Common myeloid progenitor, CD34-positive (primary cell): ENCODE measurements at regions not wholly inside any gene's neighbourhood (a gene's known extent, or its start where the extent isn't known, plus 50 kb on each side); places are given as distances from the start of the nearest gene placed in this dataset.

Experiments
- CTCF ChIA-PET: fragments of 350-600 bp; sonication (Branson Sonifier 250); formaldehyde crosslinking; loops from one replicate; lab custom pipeline; 2021; ENCODE audit warnings: antibody characterized with exemption; lab: Charles Lee
- POLR2A ChIA-PET: fragments of 350-600 bp; sonication (Branson Sonifier 250); formaldehyde crosslinking; loops from one replicate; lab custom pipeline; 2021; ENCODE audit warnings: antibody characterized with exemption; lab: Charles Lee
- DNase-seq, 3 donors: peaks; one replicate each; pipeline versions ENCODE4 v3.0.0 to v3.0.0-alpha.2; 2013
- H3K27ac ChIP-seq, 2 experiments: 1 replicate in 1 of 2; 2 replicates in 1 of 2; pipeline ENCODE4 v1.7.0; 2013; ENCODE audit warnings: inconsistent platforms in 2 of 2, low read length in 2 of 2, mild to moderate bottlenecking in 2 of 2, low read depth in 1 of 2, moderate library complexity in 1 of 2; ENCODE audit not compliant: severe bottlenecking in 2 of 2, insufficient read depth in 1 of 2, poor library complexity in 1 of 2
- H3K27me3 ChIP-seq, 5 experiments: replicated peaks in 2 of 5; 1 replicate in 3 of 5; 2 replicates in 2 of 5; pipeline versions ENCODE4 v1.6.1 to v1.7.0; 2013; ENCODE audit warnings: low read length in 4 of 5, mild to moderate bottlenecking in 2 of 5, moderate library complexity in 2 of 5, inconsistent platforms in 1 of 5; ENCODE audit not compliant: insufficient read depth in 5 of 5, control insufficient read depth in 4 of 5
- H3K36me3 ChIP-seq, 4 experiments: 1 replicate in 2 of 4; 2 replicates in 2 of 4; pipeline versions ENCODE4 v1.6.1 to v1.7.0; 2013; ENCODE audit warnings: low read length in 3 of 4, control low read depth in 1 of 4, mild to moderate bottlenecking in 1 of 4; ENCODE audit not compliant: control insufficient read depth in 4 of 4, insufficient read depth in 4 of 4
- H3K4me1 ChIP-seq, 4 experiments: 1 replicate in 3 of 4; 2 replicates in 1 of 4; pipeline versions ENCODE4 v1.6.1 to v1.7.1; 2013; ENCODE audit warnings: low read length in 3 of 4, mild to moderate bottlenecking in 3 of 4, control low read depth in 1 of 4, inconsistent platforms in 1 of 4, moderate library complexity in 1 of 4; ENCODE audit not compliant: control insufficient read depth in 4 of 4, insufficient read depth in 4 of 4; ENCODE audit errors: control extremely low read depth in 1 of 4
- H3K4me3 ChIP-seq, 7 experiments: 1 replicate in 4 of 7; 2 replicates in 3 of 7; pipeline versions ENCODE4 v1.5.1 to v1.7.0; 2013; ENCODE audit warnings: mild to moderate bottlenecking in 7 of 7, low read length in 6 of 7, moderate library complexity in 6 of 7, inconsistent platforms in 2 of 7, low read depth in 2 of 7, control low read depth in 1 of 7; ENCODE audit not compliant: insufficient read depth in 4 of 7, control insufficient read depth in 1 of 7; ENCODE audit errors: extremely low read depth in 1 of 7
- H3K9me3 ChIP-seq, 5 experiments: 1 replicate in 4 of 5; 2 replicates in 1 of 5; pipeline versions ENCODE4 v1.6.1 to v1.7.1; 2013; ENCODE audit warnings: low read length in 4 of 5, mild to moderate bottlenecking in 2 of 5, inconsistent platforms in 1 of 5, low read depth in 1 of 5, moderate library complexity in 1 of 5; ENCODE audit not compliant: control insufficient read depth in 4 of 5, insufficient read depth in 2 of 5; ENCODE audit errors: control extremely low read depth in 1 of 5
- WGBS: methylation state at CpG from one replicate; pipeline ENCODE4 v1.1.5; 2013; ENCODE audit not compliant: insufficient coverage; 5-methylcytosine and 5-hydroxymethylcytosine counted together

DNA sequence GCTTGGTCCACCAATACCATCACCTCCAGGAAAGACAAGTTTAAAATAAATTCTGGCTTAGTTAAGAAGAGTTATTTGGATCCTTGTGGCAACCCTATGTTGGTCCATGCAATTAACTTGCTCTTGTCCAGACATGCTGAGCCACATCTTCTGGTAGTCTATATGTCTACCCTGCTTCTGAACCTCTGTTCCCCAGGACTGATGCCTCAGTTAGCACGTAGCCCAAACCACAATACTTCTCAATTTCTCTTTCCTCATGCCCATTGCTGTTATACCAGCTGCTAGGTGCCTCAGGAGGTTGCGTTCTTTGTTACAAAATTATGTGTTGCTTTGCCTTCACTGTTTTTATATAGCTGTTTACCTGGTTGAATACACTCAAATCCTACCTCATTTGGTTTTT, 116.4 kb upstream of the KCNQ5 start:
- Histone ChIP-seq H3K27me3 (peaks cover 0 to 4% (median 2%) of the 10 kb centered on the region in 5 experiments), H3K9me3 (no peaks in the 10 kb centered on the region), H3K4me1 (no peaks in the 10 kb centered on the region), H3K4me3 (no peak overlapping the region), H3K36me3 (no peaks in the 10 kb centered on the region), H3K27ac (no peak overlapping the region)
- ChIA-PET POLR2A (no interaction called here), CTCF (no interaction called here)
- no CpG with 5 or more reads among the region's 2 CpGs for WGBS
- no peak for DNase-seq

DNA sequence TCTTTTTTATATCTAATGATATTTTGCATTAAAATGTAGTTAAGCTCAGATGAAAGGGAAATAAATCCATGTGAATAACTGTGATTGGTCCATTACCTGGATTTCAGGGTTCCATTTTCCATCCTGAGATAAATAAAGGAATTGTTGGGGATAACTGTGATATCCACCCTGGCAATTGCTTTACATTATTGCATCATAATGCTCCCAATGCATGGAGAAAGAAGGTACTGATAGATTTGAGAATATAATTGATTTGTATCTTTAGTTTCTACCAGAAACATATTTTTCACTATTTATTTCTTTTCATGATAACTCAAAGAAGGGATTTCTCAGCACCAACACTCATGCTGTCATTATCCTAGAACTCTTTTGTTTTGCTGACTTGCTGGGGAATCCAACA, 102.0 kb upstream of the KCNQ5 start:
- ChIA-PET POLR2A (no interaction called here), CTCF (no interaction called here)
- Histone ChIP-seq H3K9me3 (peaks cover 0 to 4% (median 0%) of the 10 kb centered on the region in 5 experiments), H3K36me3 (no peaks in the 10 kb centered on the region), H3K4me1 (no peaks in the 10 kb centered on the region), H3K27me3 (peaks cover 0 to 4% (median 0%) of the 10 kb centered on the region in 5 experiments), H3K27ac (no peak overlapping the region), H3K4me3 (no peak overlapping the region)
- no peak for DNase-seq

DNA sequence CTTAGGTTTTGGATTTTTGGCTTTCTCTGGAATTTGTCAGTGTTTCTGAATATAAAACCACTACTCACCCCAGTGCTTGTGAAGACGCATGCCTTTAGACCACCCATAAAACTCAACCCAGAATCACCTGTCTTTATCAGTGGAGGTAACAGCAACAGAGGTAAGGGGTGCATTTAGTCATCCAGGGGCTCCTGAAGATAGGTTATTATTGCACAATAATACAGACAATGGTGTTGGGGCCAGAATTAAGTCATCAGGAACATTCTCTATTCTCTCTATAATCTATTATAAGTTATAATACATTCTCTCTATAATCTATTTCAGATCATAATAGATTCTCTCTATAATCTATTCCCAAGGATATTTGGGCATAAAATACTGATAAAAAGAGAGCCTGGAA, 100.2 kb upstream of the KCNQ5 start:
- H3K36me3 ChIP-seq: no peaks in the 10 kb centered on the region
- H3K4me3 ChIP-seq: no peak overlapping the region
- H3K27me3 ChIP-seq: peaks cover 0 to 4% (median 0%) of the 10 kb centered on the region in 5 experiments
- WGBS: no CpG with 5 or more reads among the region's 1 CpG
- peaks cover 0 to under 1% (median 0%) of the 10 kb centered on the region in 5 experiments for H3K9me3 ChIP-seq
- POLR2A ChIA-PET: no interaction called here
- no peak overlapping the region for H3K27ac ChIP-seq
- CTCF ChIA-PET: interaction anchor here (0.6 to 0.8 kb wide), 2 partner anchors 104 to 591 kb away, joined by 3 read pairs; no protein-coding TSS in a partner anchor
- no peak for DNase-seq
- no peaks in the 10 kb centered on the region for H3K4me1 ChIP-seq

DNA sequence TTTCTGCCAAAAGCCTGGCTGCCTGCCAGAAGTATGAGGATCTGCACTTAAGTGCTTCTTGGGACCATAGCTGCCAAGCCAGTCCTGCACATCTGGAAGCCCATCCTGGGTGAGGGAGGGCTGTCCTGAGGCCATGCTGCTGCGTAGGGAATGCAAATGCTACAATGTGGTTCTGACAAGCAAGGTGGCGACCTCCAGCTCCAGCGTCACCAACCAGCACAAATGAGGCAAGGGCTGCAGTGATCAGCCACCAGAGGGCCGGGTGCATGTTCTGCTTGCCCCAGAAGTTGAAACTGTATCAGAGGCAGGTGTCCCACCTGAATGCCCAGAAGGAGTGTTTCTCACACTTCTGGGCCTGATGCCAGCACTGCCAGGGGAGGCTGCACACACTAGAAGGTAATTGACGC, 99.1 kb upstream of the KCNQ5 start:
- no peaks in the 10 kb centered on the region for H3K4me1 ChIP-seq
- H3K27me3 ChIP-seq: peaks cover 0 to 4% (median 0%) of the 10 kb centered on the region in 5 experiments
- no peak overlapping the region for H3K4me3 ChIP-seq
- 88% methylated on average over 5 of the region's 5 CpGs for WGBS
- ChIA-PET CTCF (interaction anchor here (1.8 kb wide), 1 partner anchor 58 kb away, joined by 7 read pairs; no protein-coding TSS in a partner anchor), POLR2A (no interaction called here)
- no peaks in the 10 kb centered on the region for H3K9me3 ChIP-seq
- H3K36me3 ChIP-seq: no peaks in the 10 kb centered on the region
- H3K27ac ChIP-seq: no peak overlapping the region
- peak; percentile 14 to 45 (median 43) for DNase-seq

DNA sequence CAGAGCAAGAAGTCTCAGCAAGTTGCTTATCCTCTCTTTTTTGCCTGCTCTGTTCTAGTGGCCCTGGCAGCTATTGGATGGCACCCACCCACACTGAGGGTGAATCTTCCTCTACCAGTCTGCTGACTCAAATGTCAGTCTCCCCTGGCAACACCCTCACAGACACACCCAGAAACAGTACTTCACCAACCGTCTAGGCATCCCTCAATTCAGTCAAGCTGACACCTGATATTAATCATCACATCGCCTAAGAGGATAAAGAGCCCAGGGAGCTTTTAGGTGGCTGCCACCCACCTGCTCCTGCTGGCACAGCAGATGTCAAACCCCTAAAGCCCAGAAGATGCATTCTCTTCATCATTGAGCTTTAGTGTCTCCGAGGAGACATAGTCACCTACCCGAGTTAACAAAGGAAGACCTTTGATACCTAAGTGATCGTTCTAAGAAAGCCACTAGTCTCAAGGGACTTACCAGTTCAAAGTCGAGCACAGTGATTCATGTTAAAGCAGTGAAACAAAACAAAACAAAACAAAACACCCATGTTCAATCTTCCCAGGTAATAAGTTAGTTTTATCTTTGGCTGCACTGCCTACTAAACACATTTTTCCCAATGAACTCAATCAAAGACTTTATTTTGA, 97.7 kb upstream of the KCNQ5 start:
- H3K27ac ChIP-seq: no peak overlapping the region
- peaks cover 0 to 4% (median 0%) of the 10 kb centered on the region in 5 experiments for H3K27me3 ChIP-seq
- POLR2A ChIA-PET: no interaction called here
- WGBS: 91% methylated on average over 6 of the region's 6 CpGs
- no peak overlapping the region for H3K4me3 ChIP-seq
- CTCF ChIA-PET: interaction anchor here (1.8 kb wide), 1 partner anchor 56 kb away, joined by 7 read pairs; no protein-coding TSS in a partner anchor
- DNase-seq: no peak
- no peaks in the 10 kb centered on the region for H3K9me3 ChIP-seq
- H3K4me1 ChIP-seq: no peaks in the 10 kb centered on the region
- H3K36me3 ChIP-seq: no peaks in the 10 kb centered on the region

DNA sequence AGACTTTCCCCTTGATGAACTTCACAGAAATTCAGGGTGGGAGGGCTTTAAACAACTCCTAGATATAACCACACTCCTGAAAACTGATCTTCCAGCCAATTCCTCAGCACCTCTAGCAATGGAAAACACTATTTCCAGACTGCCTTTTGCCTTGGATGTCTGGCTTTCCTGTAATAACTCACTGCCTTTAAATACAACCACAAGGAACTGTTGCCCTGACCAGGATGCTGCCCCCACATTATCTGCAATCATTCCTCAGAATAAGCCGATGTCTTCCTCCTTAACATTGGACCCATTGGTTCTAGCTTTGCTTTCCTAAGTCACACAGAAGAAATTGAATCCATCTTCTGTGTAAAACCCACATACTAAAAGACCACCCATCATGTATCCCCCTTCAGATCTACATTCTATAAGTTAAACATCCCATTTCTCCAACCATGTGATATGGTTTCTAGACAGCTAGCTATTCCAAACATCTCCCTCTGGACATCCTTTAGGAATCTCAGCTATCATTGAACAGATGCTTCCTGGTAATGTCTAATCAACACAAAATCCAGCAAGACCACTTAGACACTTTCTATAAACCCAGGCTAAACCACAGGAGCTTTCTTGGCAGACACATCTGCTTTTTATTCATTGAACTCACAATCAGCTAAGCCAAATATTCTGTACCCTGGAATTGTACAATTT, 95.9 kb upstream of the KCNQ5 start:
- Histone ChIP-seq H3K4me1 (no peaks in the 10 kb centered on the region), H3K27me3 (peaks cover 0 to 4% (median 0%) of the 10 kb centered on the region in 5 experiments), H3K36me3 (no peaks in the 10 kb centered on the region), H3K27ac (no peak overlapping the region), H3K9me3 (no peaks in the 10 kb centered on the region), H3K4me3 (no peak overlapping the region)
- ChIA-PET POLR2A (no interaction called here), CTCF (no interaction called here)
- 89% methylated on average over 1 of the region's 1 CpG for WGBS
- DNase-seq: no peak

DNA sequence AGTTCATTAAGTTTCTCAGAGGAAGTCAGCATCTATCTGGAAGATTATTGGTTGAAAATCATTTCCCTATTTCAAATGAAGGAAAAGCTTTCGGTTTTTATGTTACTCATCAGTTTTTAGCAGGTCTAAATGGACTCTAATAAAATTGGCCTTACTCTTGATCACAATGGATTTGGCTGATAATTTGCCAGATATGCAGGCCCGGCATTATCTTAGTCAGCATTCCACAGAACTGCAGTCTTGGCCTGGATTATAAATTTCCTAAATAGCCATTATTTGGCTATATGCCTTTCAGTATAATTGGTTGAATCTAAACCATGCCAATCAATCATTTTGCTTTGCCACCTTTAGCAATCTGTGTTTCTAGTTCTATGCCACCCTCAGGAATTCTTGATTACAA, 91.7 kb upstream of the KCNQ5 start:
- H3K9me3 ChIP-seq: no peaks in the 10 kb centered on the region
- H3K27me3 ChIP-seq: no peaks in the 10 kb centered on the region
- 83% methylated on average over 1 of the region's 2 CpGs for WGBS
- no peak for DNase-seq
- H3K4me3 ChIP-seq: no peak overlapping the region
- no peaks in the 10 kb centered on the region for H3K4me1 ChIP-seq
- no peak overlapping the region for H3K27ac ChIP-seq
- ChIA-PET POLR2A (no interaction called here), CTCF (no interaction called here)
- no peaks in the 10 kb centered on the region for H3K36me3 ChIP-seq
